Right hindlimb (tissue), 1 donor: ENCODE measurements at regions not wholly inside any gene's neighbourhood (a gene's known extent, or its start where the extent isn't known, plus 50 kb on each side); places are given as distances from the start of the nearest gene placed in this dataset.
A peak's percentile ranks its signal among the peaks of the same experiment; 100 is the strongest.
"Not testable (repeated sequence)": the region's sequence is repeated elsewhere in the genome, so short reads cannot be mapped to it uniquely, and the experiment has no call there.

ENCODE experiments used
- DNase-seq: peaks from one replicate; pipeline ENCODE4 v3.0.0-alpha.2; 2018

GRCh38 chr6:168929871-168930450 is 323.7 kb downstream of the THBS2 start:
- no peak for DNase-seq

- no peak for DNase-seq
Measured at GRCh38 chr6:168928012-168928411, 325.6 kb downstream of the THBS2 start.

GRCh38 chr6:168927026-168927425 is 326.6 kb downstream of the THBS2 start:
- no peak for DNase-seq

- DNase-seq, result no peak
Measured at GRCh38 chr6:168926306-168926705, 327.3 kb downstream of the THBS2 start.

GRCh38 chr6:168925671-168926070 is 328.0 kb downstream of the THBS2 start:
- DNase-seq, result no peak

GRCh38 chr6:168923171-168923570 is 330.5 kb downstream of the THBS2 start:
- DNase-seq, result no peak

GRCh38 chr6:168922436-168922835 is 331.2 kb downstream of the THBS2 start:
- DNase-seq, result no peak

- no peak for DNase-seq
Measured at GRCh38 chr6:168920289-168920688, 333.4 kb downstream of the THBS2 start.

GRCh38 chr6:168919470-168920179 is 334.0 kb downstream of the THBS2 start:
- no peak for DNase-seq

GRCh38 chr6:168916576-168917211 is 337.0 kb downstream of the THBS2 start:
- DNase-seq, result peak; percentile 81

- DNase-seq, result no peak
Measured at GRCh38 chr6:168915855-168916254, 337.8 kb downstream of the THBS2 start.

- no peak for DNase-seq
Measured at GRCh38 chr6:168915242-168915641, 338.4 kb downstream of the THBS2 start.

- DNase-seq, result no peak
Measured at GRCh38 chr6:168913866-168914469, 339.7 kb downstream of the THBS2 start.

- DNase-seq, result not testable (repeated sequence)
Measured at GRCh38 chr6:168913231-168913865, 340.3 kb downstream of the THBS2 start.

- DNase-seq, result no peak
Measured at GRCh38 chr6:168909288-168909687, 344.4 kb downstream of the THBS2 start.

- no peak for DNase-seq
Measured at GRCh38 chr6:168908887-168909286, 344.8 kb downstream of the THBS2 start.

- no peak for DNase-seq
Measured at GRCh38 chr6:168908166-168908565, 345.5 kb downstream of the THBS2 start.

- no peak for DNase-seq
Measured at GRCh38 chr6:168906391-168906790, 347.3 kb downstream of the THBS2 start.

GRCh38 chr6:168905451-168906090 is 348.1 kb downstream of the THBS2 start:
- DNase-seq, result no peak

- DNase-seq, result no peak
Measured at GRCh38 chr6:168903613-168904345, 349.9 kb downstream of the THBS2 start.

- no peak for DNase-seq
Measured at GRCh38 chr6:168902075-168902474, 351.6 kb downstream of the THBS2 start.

GRCh38 chr6:168901076-168901475 is 352.6 kb downstream of the THBS2 start:
- DNase-seq, result no peak
